D721Med (cell line): ENCODE measurements at regions not wholly inside any gene's neighbourhood (a gene's known extent, or its start where the extent isn't known, plus 50 kb on each side); places are given as distances from the start of the nearest gene placed in this dataset.
"Not testable (repeated sequence)": the region's sequence is repeated elsewhere in the genome, so short reads cannot be mapped to it uniquely, and the experiment has no call there.

Source experiments
- DNase-seq: peaks from one replicate; pipeline ENCODE4 v3.0.0; 2011; ENCODE audit warnings: low spot score; ENCODE audit not compliant: insufficient read length
- FAIRE-seq: peaks from 2 replicates; lab custom pipeline; 2011; peaks lifted over from hg19 to GRCh38; lab: Jason Lieb, UNC
- CTCF ChIP-seq: IDR thresholded peaks from 2 replicates; pipeline ENCODE4 v1.5.1; 2012; ENCODE audit warnings: mild to moderate bottlenecking, control low read depth; ENCODE audit not compliant: insufficient read depth; ENCODE audit errors: missing control alignments

DNA sequence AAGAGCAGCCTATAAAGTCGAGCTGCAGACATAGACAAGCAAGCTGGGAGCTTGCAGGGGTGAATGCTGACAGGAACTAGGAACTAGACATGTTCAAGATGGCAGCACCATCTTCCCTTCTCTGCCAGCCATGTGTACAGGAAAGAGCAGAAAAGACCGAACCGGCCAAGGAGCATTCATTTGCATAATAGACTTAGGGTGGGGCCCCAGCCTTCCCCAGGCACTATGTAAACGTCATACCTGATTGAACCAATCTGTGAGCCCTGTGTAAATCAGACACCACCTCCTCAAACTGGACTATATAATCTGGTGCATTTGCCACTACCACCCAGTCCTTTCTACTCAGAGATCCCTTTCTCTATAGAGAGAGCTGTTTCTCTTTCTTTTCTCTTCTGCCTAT is 106.9 kb upstream of the FAM3C start:
- DNase-seq = no peak
- no peak for TF ChIP-seq CTCF
- FAIRE-seq = no peak

DNA sequence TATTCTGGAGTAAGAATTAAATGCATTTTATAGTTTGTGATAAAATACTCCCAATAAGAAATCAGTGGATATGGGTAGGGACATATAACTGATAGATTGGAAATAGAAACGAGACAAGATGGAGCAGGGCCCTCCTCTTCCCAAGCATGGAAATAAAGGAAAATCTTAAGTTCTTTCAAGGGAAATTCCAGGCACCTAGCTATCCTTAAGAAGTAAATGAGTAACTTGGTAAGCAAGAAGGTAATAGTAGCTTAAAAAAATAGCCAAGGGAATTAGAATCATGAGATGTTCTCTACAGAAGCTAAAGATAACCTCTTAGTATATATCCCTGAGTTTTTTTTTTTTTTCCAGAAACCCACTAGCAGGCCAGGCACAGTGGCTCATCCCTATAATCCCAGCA is 105.5 kb upstream of the FAM3C start:
- DNase-seq = no peak
- no peak for FAIRE-seq
- TF ChIP-seq CTCF = no peak

DNA sequence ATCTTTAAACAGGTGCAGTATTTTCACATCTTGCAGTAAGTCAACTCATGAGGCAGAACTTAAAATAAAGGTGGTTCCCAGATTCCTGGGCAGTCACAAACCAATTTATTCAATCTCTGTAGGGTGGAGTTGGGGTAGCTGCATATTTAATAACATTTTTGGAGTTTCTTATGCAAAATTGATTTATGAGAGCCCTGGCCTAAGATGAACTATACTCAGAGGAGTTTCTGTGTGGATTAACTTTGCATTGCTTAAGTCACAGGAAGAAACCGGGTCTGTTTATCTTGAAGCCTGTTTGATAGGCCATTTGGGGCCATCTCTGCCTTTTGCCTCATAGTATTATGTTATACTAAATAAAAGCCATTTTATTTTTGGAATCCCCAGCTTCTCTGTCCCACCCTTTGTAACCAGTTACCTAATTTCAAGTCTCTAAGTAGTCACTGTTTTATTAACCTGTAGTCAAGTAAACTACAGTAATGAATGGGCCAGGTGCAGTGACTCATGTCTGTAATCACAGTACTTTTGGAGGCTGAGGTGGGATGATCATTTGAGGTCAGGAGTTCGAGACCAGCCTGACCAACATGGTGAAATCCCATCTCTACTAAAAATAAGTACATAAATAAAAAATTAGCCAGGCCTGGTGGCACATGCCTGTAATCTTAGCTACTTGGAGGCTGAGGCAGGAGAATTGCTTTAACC is 104.4 kb upstream of the FAM3C start:
- no peak for TF ChIP-seq CTCF
- FAIRE-seq (no peak), DNase-seq (no peak)

DNA sequence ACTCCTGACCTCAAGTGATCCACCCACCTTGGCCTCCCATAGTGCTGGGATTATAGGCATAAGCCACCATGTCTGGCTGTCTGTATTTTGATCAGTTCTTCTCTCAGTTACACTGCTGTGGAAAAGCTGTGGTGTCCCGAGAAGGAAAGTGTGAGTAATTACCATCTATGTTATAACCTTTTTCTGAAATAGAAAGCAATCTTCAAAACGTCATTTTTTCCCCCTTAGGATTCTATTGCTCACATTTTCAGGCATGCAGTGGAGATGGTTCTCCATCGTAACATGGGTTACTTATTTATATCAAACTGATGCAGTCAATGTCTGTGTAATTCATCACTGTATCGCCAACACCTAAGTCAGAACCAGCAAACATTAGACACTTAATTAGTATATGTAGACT is 103.5 kb upstream of the FAM3C start:
- FAIRE-seq (no peak), DNase-seq (no peak)
- TF ChIP-seq CTCF = no peak

- TF ChIP-seq CTCF = no peak
- no peak for DNase-seq
- no peak for FAIRE-seq
These were observed 102.7 kb upstream of the FAM3C start for GRCh38 chr7:121498816-121499215.

DNA sequence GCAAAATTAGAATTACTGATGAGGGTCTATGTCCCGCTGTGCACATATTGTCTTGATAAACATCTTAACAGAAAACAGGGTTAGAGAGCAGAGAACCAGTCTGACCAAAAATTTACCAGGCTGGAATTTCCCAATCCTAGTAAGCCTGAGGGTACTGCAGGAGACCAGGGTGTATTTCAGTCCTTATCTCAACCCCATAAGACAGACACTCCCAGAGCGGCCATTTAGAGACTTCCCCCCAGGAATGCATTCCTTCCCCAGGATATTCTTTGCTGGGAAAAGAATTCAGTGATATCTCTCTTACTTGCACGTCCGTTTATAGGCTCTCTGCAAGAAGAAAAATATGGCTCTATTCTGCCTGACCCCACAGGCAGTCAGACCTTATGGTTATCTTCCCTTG is 101.4 kb upstream of the FAM3C start:
- not testable (repeated sequence) for DNase-seq, FAIRE-seq

DNA sequence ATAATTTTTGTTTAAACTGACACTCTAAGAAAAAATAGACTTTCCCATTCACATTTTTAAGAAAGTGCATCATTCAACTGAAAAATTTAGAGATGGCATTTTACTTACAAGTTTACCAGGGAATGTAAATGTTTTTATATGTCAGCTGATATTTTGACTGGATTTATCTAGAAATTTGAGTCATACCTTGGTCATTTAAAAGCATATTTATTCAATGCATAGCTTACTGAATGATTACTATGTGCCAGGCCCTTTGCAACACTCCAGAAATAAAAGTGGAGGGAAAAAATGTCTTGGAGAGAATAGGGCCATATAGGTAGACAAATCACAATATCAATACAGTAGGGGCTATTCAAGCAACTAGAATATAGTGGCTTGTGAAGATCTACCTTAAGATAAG is 98.4 kb upstream of the FAM3C start:
- no peak for TF ChIP-seq CTCF
- DNase-seq (no peak), FAIRE-seq (no peak)

DNA sequence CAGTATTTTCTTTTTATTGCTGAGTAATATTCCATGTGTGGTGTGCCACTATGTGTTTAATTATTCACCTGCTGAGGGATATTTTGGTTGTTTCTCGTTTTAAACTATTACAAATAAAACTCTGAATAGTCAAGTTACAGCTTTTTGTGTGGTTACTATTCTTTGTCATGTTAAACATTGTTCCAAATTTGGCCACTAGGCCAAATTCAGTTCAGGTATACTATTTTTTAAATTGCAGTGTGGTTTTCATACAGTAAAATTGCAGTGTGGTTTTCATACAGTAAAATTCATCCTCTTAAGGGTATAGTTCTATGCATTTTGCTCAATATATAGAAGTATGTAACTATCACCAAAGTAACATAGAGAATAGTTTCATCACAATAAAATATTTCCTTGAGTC is 97.4 kb upstream of the FAM3C start:
- DNase-seq (no peak), FAIRE-seq (no peak)
- TF ChIP-seq CTCF = no peak
